ENCODE measurements at regions not wholly inside any gene's neighbourhood (a gene's known extent, or its start where the extent isn't known, plus 50 kb on each side); places are given as distances from the start of the nearest gene placed in this dataset.

DNA sequence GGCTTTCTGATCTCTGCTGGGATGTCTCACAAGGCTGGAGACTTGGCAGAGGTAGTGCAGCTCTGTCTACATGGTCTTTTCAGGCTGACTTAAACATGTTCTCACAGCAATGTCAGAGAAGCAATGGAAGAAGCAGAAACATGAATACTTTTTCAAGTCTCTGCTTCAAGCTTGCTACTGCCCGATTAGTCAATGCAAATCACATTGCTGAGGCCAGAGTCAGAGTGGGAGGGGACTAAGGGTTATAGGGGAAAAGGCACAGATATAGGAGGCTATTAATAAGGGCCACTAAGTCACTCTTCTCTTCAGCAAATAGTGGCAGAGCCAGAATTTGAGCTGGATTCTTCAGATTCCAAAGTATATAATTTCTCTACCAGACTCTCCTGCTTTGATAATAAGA, 390.5 kb downstream of the TMEM135 start:
- Histone ChIP-seq H3K27me3 (replicated peaks; ENCODE audit: insufficient read depth, low read length) (no peaks in the 10 kb centered on the region), H3K4me3 (ENCODE audit: low read length) (no peak overlapping the region), H3K36me3 (replicated peaks; ENCODE audit: insufficient read depth, low read length) (no peaks in the 10 kb centered on the region), H3K9me3 (replicated peaks; ENCODE audit: insufficient read depth, low read length) (no peaks in the 10 kb centered on the region), H3K27ac (ENCODE audit: low read length) (no peak overlapping the region), H2AFZ (ENCODE audit: low read length) (no peak overlapping the region), H3K4me1 (ENCODE audit: low read length) (no peaks in the 10 kb centered on the region), H3F3A (ENCODE audit: insufficient read depth, low read length) (no peaks in the 10 kb centered on the region), H3K9me2 (replicated peaks; ENCODE audit: insufficient read depth, low read length) (no peaks in the 10 kb centered on the region), H3K9ac (ENCODE audit: low read length) (no peak overlapping the region), H4K20me1 (ENCODE audit: insufficient read depth, low read length) (no peaks in the 10 kb centered on the region), H3K4me2 (ENCODE audit: low read depth, low read length) (no peak overlapping the region), H3K79me2 (ENCODE audit: low read length) (no peaks in the 10 kb centered on the region)
- TF ChIP-seq EZH2 (optimal IDR thresholded peaks at IDR 0.05; ENCODE audit: low read depth, low read length) (no peak), CTCF (IDR thresholded peaks at IDR 0.05; ENCODE audit: low read length) (no peak), EZH2phosphoT487 (IDR thresholded peaks at IDR 0.05; ENCODE audit: low read length) (no peak)
- DNase-seq, result no peak

GRCh38 chr11:87425943-87426342, 388.2 kb downstream of the TMEM135 start:
- H3K4me1 ChIP-seq (ENCODE audit: low read length), result no peaks in the 10 kb centered on the region
- no peaks in the 10 kb centered on the region for H3K9me2 ChIP-seq (replicated peaks; ENCODE audit: insufficient read depth, low read length)
- no peak overlapping the region for H3K4me3 ChIP-seq (ENCODE audit: low read length)
- no peaks in the 10 kb centered on the region for H3K27me3 ChIP-seq (replicated peaks; ENCODE audit: insufficient read depth, low read length)
- no peaks in the 10 kb centered on the region for H4K20me1 ChIP-seq (ENCODE audit: insufficient read depth, low read length)
- no peak for DNase-seq
- H3K36me3 ChIP-seq (replicated peaks; ENCODE audit: insufficient read depth, low read length), result no peaks in the 10 kb centered on the region
- TF ChIP-seq EZH2phosphoT487 (IDR thresholded peaks at IDR 0.05; ENCODE audit: low read length) (no peak), CTCF (IDR thresholded peaks at IDR 0.05; ENCODE audit: low read length) (no peak), EZH2 (optimal IDR thresholded peaks at IDR 0.05; ENCODE audit: low read depth, low read length) (no peak)
- no peak overlapping the region for H3K27ac ChIP-seq (ENCODE audit: low read length)
- H3K9me3 ChIP-seq (replicated peaks; ENCODE audit: insufficient read depth, low read length), result no peaks in the 10 kb centered on the region
- no peak overlapping the region for H3K9ac ChIP-seq (ENCODE audit: low read length)
- H2AFZ ChIP-seq (ENCODE audit: low read length), result no peak overlapping the region
- no peaks in the 10 kb centered on the region for H3K79me2 ChIP-seq (ENCODE audit: low read length)
- no peak overlapping the region for H3K4me2 ChIP-seq (ENCODE audit: low read depth, low read length)
- no peaks in the 10 kb centered on the region for H3F3A ChIP-seq (ENCODE audit: insufficient read depth, low read length)

- DNase-seq, result no peak
- TF ChIP-seq EZH2 (optimal IDR thresholded peaks at IDR 0.05; ENCODE audit: low read depth, low read length) (no peak), CTCF (IDR thresholded peaks at IDR 0.05; ENCODE audit: low read length) (no peak), EZH2phosphoT487 (IDR thresholded peaks at IDR 0.05; ENCODE audit: low read length) (no peak)
- no peak overlapping the region for H3K9ac ChIP-seq (ENCODE audit: low read length)
- no peak overlapping the region for H3K4me2 ChIP-seq (ENCODE audit: low read depth, low read length)
- no peaks in the 10 kb centered on the region for H3K79me2 ChIP-seq (ENCODE audit: low read length)
- H3K27me3 ChIP-seq (replicated peaks; ENCODE audit: insufficient read depth, low read length), result no peaks in the 10 kb centered on the region
- H3K9me2 ChIP-seq (replicated peaks; ENCODE audit: insufficient read depth, low read length), result no peaks in the 10 kb centered on the region
- no peak overlapping the region for H3K27ac ChIP-seq (ENCODE audit: low read length)
- no peak overlapping the region for H2AFZ ChIP-seq (ENCODE audit: low read length)
- H3K4me1 ChIP-seq (ENCODE audit: low read length), result no peaks in the 10 kb centered on the region
- no peaks in the 10 kb centered on the region for H3F3A ChIP-seq (ENCODE audit: insufficient read depth, low read length)
- no peak overlapping the region for H3K4me3 ChIP-seq (ENCODE audit: low read length)
- no peaks in the 10 kb centered on the region for H3K9me3 ChIP-seq (replicated peaks; ENCODE audit: insufficient read depth, low read length)
- H4K20me1 ChIP-seq (ENCODE audit: insufficient read depth, low read length), result no peaks in the 10 kb centered on the region
- no peaks in the 10 kb centered on the region for H3K36me3 ChIP-seq (replicated peaks; ENCODE audit: insufficient read depth, low read length)
Observed at GRCh38 chr11:87425391-87425790, 387.7 kb downstream of the TMEM135 start.

All from MM.1S (cell line).